ENCODE measurements at regions not wholly inside any gene's neighbourhood (a gene's known extent, or its start where the extent isn't known, plus 50 kb on each side); places are given as distances from the start of the nearest gene placed in this dataset.

DNA sequence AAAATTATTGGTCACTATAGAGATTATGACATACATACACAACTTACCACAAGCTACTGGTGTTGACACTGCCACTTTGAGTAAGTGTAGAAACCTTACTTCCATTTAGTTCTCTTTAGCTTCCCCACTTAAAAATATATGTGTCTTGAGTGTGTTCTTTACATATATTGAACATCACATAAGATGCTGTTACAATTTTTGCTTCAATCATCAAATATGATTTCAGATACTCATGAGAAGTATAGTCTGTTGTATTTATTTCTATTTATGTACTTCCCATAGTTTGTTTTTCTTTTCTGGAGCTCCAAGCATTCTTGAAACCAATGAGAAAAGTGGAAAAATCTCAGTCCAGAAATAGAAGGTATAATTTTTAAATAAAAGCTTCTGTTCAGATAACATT, 102.7 kb upstream of the SDK1 start:
- DNase-seq (ENCODE audit: low spot score), result no peak
- no peaks in the 10 kb centered on the region for H3K36me3 ChIP-seq (ENCODE audit: insufficient read depth, low read length)
- no peak overlapping the region for H3K4me2 ChIP-seq (ENCODE audit: low read length)
- H2AFZ ChIP-seq (ENCODE audit: low read length), result no peak overlapping the region
- no peak overlapping the region for H3K27ac ChIP-seq (ENCODE audit: low read depth, low read length, poor library complexity, severe bottlenecking)
- ChIA-PET POLR2A (interaction anchor here (0.6 kb wide), 1 partner anchor 46 kb away, joined by 3 read pairs; no protein-coding TSS in a partner anchor), CTCF (ENCODE audit: unreplicated experiment) (no interaction called here)
- H3K9me3 ChIP-seq (ENCODE audit: low read length), result no peaks in the 10 kb centered on the region
- no peak overlapping the region for H3K4me3 ChIP-seq (ENCODE audit: low read depth, low read length, poor library complexity, severe bottlenecking)
- no peaks in the 10 kb centered on the region for H4K20me1 ChIP-seq (ENCODE audit: insufficient read depth, low read length)
- no TSS peak for BruUV-seq (replicated peaks)
- TF ChIP-seq EZH2phosphoT487 (IDR thresholded peaks at IDR 0.05; ENCODE audit: borderline replicate concordance, low read depth, low read length), result no peak
- TF ChIP-seq, protein P1, sequence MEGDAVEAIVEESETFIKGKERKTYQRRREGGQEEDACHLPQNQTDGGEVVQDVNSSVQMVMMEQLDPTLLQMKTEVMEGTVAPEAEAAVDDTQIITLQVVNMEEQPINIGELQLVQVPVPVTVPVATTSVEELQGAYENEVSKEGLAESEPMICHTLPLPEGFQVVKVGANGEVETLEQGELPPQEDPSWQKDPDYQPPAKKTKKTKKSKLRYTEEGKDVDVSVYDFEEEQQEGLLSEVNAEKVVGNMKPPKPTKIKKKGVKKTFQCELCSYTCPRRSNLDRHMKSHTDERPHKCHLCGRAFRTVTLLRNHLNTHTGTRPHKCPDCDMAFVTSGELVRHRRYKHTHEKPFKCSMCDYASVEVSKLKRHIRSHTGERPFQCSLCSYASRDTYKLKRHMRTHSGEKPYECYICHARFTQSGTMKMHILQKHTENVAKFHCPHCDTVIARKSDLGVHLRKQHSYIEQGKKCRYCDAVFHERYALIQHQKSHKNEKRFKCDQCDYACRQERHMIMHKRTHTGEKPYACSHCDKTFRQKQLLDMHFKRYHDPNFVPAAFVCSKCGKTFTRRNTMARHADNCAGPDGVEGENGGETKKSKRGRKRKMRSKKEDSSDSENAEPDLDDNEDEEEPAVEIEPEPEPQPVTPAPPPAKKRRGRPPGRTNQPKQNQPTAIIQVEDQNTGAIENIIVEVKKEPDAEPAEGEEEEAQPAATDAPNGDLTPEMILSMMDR (conservative IDR thresholded peaks at IDR 0.05; ENCODE audit: low read length), result no peak
- H3K4me1 ChIP-seq (ENCODE audit: insufficient read depth, low read length, poor library complexity, severe bottlenecking), result no peaks in the 10 kb centered on the region
- H3K79me2 ChIP-seq (ENCODE audit: insufficient read depth, low read depth, low read length), result no peaks in the 10 kb centered on the region
- intact Hi-C loops (cut with micrococcal nuclease; ENCODE audit: unreplicated experiment), result no loop called here
- no peaks in the 10 kb centered on the region for H3K9me2 ChIP-seq (ENCODE audit: insufficient read depth, low read length)

DNA sequence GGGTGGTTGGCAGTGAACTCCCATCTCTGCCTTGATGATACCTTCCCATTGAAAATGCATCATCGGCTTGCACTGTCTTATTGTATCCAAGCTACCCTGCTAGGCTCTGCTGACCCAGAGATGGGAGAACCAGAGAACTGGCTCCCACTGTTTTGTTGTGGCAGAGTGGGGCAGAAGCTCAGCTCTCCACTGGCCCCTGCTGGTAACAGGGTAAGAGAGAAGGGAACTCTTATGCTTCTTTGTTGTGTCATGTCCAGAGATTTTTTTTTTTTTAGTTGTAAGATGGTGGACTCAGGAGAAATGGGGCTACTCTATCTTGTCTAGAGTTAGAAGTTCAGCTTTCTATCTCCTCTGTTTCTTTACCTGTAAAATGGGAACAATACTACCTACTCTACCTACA, 100.5 kb upstream of the SDK1 start:
- Histone ChIP-seq H3K9me3 (ENCODE audit: low read length) (no peaks in the 10 kb centered on the region), H3K36me3 (ENCODE audit: insufficient read depth, low read length) (no peaks in the 10 kb centered on the region), H3K9me2 (ENCODE audit: insufficient read depth, low read length) (no peaks in the 10 kb centered on the region), H3K4me2 (ENCODE audit: low read length) (no peak overlapping the region), H4K20me1 (ENCODE audit: insufficient read depth, low read length) (no peaks in the 10 kb centered on the region), H2AFZ (ENCODE audit: low read length) (no peak overlapping the region), H3K4me3 (ENCODE audit: low read depth, low read length, poor library complexity, severe bottlenecking) (no peak overlapping the region), H3K4me1 (ENCODE audit: insufficient read depth, low read length, poor library complexity, severe bottlenecking) (no peaks in the 10 kb centered on the region), H3K27ac (ENCODE audit: low read depth, low read length, poor library complexity, severe bottlenecking) (no peak overlapping the region), H3K79me2 (ENCODE audit: insufficient read depth, low read depth, low read length) (no peaks in the 10 kb centered on the region)
- no peak for TF ChIP-seq EZH2phosphoT487 (IDR thresholded peaks at IDR 0.05; ENCODE audit: borderline replicate concordance, low read depth, low read length)
- TF ChIP-seq, protein P1 (conservative IDR thresholded peaks at IDR 0.05; ENCODE audit: low read length), result peak; percentile 78
- ChIA-PET POLR2A (no interaction called here), CTCF (ENCODE audit: unreplicated experiment) (no interaction called here)
- no TSS peak for BruUV-seq (replicated peaks)
- intact Hi-C loops (cut with micrococcal nuclease; ENCODE audit: unreplicated experiment), result no loop called here
- DNase-seq (ENCODE audit: low spot score), result peak; percentile 43

DNA sequence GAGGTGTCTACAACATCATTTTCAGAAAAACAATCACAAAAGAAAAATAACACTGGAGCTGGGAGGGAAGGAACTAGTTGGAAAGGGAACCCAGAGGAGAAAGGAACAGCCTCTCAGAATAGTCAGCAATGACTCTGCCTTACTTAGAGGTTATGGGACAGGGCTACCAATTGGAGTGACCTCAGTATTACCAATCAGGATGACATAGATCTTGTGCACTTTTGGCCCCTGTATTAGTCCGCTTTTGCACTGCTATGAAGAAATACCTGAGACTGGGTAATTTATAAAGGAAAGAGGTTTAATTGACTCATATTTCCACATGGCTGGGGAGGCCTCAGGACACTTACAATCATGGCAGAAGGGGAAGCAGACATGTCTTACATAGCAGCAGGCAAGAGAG, 99.7 kb upstream of the SDK1 start:
- H3K36me3 ChIP-seq (ENCODE audit: insufficient read depth, low read length), result no peaks in the 10 kb centered on the region
- POLR2A ChIA-PET, result no interaction called here
- intact Hi-C loops (cut with micrococcal nuclease; ENCODE audit: unreplicated experiment), result no loop called here
- no peak overlapping the region for H3K4me2 ChIP-seq (ENCODE audit: low read length)
- H3K9me2 ChIP-seq (ENCODE audit: insufficient read depth, low read length), result no peaks in the 10 kb centered on the region
- TF ChIP-seq, protein P1 (conservative IDR thresholded peaks at IDR 0.05; ENCODE audit: low read length), result no peak
- TF ChIP-seq EZH2phosphoT487 (IDR thresholded peaks at IDR 0.05; ENCODE audit: borderline replicate concordance, low read depth, low read length), result no peak
- H4K20me1 ChIP-seq (ENCODE audit: insufficient read depth, low read length), result no peaks in the 10 kb centered on the region
- no peaks in the 10 kb centered on the region for H3K9me3 ChIP-seq (ENCODE audit: low read length)
- H3K4me3 ChIP-seq (ENCODE audit: low read depth, low read length, poor library complexity, severe bottlenecking), result no peak overlapping the region
- no peak overlapping the region for H3K27ac ChIP-seq (ENCODE audit: low read depth, low read length, poor library complexity, severe bottlenecking)
- no TSS peak for BruUV-seq (replicated peaks)
- no peaks in the 10 kb centered on the region for H3K79me2 ChIP-seq (ENCODE audit: insufficient read depth, low read depth, low read length)
- no peak overlapping the region for H2AFZ ChIP-seq (ENCODE audit: low read length)
- no peak for DNase-seq (ENCODE audit: low spot score)
- H3K4me1 ChIP-seq (ENCODE audit: insufficient read depth, low read length, poor library complexity, severe bottlenecking), result no peaks in the 10 kb centered on the region
- CTCF ChIA-PET (ENCODE audit: unreplicated experiment), result no interaction called here
